GM21423 (cell line): ENCODE measurements at regions not wholly inside any gene's neighbourhood (a gene's known extent, or its start where the extent isn't known, plus 50 kb on each side); places are given as distances from the start of the nearest gene placed in this dataset.

ENCODE experiments used
- ATAC-seq: cut with Tn5 transposase; IDR thresholded peaks from one replicate; pipeline ENCODE4 v1.9.1; 2021; ENCODE audit warnings: mild to moderate bottlenecking, moderate library complexity; ENCODE audit not compliant: unreplicated experiment

DNA sequence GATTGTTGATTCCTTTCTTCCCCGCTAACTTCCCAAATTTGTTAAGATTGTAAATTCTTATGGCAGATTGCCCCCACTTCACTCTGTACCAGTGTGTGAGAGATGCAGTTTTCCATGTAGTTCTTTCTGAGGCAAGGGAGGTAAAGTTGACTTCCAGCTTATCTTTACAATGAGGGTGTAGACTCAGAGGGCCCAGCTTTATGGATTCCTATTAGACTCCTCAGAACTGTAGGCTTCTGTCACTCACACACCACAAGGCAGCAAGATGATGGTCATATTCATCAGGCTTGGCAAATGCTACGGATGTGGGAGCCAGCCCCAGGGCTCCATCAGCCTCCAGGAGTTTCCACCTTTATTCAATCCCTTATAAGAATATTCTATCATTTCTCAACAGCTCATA is 461.9 kb upstream of the KLF4 start:
- ATAC-seq: no peak

- no peak for ATAC-seq
Measured at GRCh38 chr9:107949061-107949460, 459.5 kb upstream of the KLF4 start.

GRCh38 chr9:107948601-107949000 is 459.0 kb upstream of the KLF4 start:
- no peak for ATAC-seq

DNA sequence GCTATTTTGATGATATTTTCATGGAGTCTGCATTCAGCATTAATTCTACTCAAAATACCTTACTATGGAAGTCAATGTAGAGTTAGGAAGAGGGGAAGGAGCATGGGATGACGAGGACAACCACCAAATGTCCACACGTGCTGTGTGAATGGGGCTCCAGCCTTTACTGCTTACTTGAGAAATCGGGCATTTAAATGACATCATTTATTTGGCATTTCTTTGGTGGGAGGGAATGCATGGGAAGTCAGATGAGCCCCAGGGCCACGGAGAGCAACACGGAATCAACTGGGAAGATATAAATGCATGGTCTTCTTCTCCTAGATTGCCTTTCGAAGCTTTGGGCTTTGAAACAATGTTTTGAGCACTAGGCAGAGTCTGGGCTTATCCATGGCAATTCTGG is 458.5 kb upstream of the KLF4 start:
- no peak for ATAC-seq

DNA sequence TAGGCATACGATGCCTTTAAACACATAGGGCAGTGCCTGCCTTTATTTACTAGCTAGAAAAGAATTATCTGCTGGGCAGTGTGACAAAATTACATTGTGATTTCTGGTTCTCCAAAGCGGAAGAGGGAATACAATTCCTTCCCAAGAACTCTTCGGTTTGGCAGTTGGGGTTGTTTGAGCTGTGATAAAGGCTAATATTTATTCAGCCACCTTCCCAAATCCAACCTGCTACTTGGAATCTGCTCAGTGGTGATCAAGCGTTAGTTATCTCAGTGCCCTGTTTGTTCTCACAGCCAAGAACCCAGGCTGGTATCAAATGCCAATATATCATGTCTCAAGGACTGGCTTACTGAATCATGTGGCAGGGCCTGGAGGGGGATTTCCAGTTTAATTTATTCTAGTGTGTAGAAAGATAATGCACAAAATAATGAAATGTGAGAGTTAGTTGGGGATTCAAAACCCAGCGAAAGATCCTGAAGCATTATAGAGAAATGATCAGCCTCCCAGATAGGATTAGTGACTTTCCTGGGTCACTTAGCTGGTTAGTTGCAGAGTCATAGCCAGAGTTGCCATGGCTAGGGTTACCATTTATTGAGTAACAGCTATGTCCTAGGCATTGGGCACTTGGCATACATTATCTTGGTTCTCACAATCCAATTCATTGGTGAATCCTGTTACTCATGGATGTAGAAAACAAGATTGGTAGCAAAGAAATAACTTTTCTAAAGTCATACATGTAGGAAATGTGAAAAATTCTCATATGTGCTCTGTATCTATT is 457.0 kb upstream of the KLF4 start:
- ATAC-seq: no peak

GRCh38 chr9:107945961-107946360 is 456.4 kb upstream of the KLF4 start:
- ATAC-seq: no peak

GRCh38 chr9:107945493-107945892 is 455.9 kb upstream of the KLF4 start:
- no peak for ATAC-seq

DNA sequence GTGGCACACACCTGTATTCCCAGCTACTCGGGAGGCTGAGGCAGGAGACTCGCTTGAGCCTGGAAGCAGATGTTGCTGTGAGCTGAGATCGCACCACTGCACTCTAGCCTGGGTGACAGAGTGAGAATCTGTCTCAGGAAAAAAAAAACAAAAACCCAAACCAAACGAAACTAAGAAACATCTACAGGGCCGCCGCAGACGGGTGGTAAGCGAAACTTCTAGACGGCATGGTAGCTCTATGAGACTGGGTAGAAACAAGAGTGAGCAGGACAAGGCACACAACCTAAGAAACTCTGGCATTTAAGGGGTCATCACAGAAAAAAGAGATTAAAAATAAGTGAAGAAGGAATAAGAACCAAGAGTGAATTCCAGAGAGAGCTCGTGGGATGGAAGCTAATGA is 454.8 kb upstream of the KLF4 start:
- ATAC-seq: no peak

DNA sequence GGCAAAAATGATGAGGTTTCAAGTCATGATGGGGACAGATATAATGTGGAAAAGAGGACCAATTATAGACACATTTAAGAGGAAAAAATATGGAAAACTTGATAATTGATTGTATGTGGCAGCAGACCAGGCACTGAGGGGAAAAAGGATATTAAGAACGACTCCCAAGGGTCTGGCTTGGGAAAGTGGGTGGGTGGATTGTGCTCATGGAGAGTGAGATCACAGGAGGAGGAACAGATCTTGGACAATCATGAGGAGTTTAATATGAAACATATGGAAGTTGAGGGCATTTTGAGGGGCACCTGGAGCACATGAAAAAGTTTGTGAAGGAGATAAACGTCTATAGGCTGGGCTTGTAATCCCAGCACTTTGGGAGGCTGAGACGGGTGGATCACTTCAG is 454.3 kb upstream of the KLF4 start:
- no peak for ATAC-seq

GRCh38 chr9:107942856-107943255 is 453.3 kb upstream of the KLF4 start:
- no peak for ATAC-seq

- ATAC-seq: no peak
Measured at GRCh38 chr9:107942291-107942690, 452.7 kb upstream of the KLF4 start.

DNA sequence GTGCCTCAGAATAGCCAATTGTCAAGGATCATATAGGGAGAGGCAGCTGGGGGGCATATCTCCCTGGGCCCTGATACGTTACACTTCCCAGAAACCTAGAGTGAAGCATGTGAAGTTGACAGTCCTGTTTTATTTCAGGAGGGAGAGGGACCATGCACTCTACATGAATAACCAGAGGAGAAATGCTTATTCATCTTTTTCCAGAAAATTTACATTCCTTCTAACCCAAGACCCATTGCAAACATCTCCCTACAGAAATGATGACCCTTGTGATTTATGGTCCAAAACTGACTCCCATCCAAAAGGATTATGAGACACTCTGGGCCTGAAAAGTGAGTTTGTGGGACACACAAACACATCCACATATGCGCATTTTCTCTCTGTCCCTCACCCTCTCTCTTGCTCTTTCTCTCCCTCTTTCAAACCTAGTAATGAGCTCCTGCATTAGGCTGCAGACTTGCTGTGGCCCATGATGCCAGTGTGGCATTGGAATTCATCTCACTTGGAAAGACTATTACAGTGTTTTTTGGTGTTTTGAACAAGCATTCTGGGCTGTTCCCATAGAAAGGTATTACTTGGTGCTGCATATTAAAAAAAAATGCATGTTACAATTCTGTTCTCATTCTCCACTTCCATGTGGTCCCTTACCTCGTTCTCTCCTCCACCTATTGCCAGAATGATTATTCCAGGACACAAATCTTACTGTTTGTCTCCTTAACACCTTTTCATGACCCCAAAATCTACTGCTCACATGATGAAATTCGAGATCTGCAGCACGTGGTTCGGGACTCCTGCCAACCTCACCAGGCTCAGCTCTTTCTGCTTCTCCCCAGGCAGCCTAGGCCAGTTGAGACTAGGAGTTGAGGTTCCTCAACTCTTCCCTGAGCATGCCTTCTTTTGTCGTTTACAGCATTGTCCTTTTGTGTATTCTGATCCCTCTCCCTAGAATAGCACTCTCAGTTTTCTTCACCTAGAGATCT is 451.3 kb upstream of the KLF4 start:
- ATAC-seq: no peak

- no peak for ATAC-seq
Measured at GRCh38 chr9:107938801-107939386, 449.3 kb upstream of the KLF4 start.

DNA sequence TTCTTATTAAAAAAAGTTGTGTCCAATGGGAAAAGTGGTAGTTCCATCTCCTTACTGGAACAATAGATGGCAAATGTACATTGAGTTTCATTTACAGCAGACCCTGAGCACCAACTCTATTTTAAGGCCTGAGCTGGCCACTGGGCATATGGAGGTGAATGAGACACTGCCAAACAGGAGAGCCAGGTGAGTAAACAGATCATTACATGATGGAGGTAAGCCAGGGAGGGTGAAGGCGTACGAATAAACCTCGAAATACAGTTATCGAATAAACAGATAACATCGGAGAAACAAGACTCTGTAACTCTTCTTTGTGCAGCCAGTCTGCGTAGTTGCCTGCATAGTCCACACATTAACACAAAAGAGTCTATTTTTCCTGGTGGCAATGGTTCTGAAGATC is 446.4 kb upstream of the KLF4 start:
- no peak for ATAC-seq

- ATAC-seq: no peak
Measured at GRCh38 chr9:107933516-107933915, 443.9 kb upstream of the KLF4 start.

DNA sequence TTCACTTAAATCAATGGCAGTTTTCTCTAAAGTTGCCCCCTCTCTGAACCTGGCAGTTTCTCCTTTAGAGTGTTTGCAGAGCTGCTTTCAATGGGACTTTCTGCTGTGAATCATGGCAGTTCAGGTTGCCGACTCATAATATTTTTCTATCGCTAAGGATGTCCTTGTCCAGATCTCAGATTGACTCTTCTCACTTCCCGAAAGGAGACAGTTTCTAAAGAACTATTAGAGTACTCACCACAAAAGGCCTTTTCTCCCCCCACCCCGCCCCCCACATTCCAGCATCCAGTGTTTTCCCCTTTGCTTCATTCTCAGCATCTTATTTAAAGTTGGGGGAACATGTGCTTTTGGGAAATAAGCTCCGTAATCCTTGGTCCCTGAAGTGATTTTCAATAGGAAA is 443.5 kb upstream of the KLF4 start:
- ATAC-seq: no peak

- no peak for ATAC-seq
Measured at GRCh38 chr9:107932601-107933000, 443.0 kb upstream of the KLF4 start.

- no peak for ATAC-seq
Measured at GRCh38 chr9:107932046-107932445, 442.5 kb upstream of the KLF4 start.

GRCh38 chr9:107931071-107931715 is 441.6 kb upstream of the KLF4 start:
- no peak for ATAC-seq

DNA sequence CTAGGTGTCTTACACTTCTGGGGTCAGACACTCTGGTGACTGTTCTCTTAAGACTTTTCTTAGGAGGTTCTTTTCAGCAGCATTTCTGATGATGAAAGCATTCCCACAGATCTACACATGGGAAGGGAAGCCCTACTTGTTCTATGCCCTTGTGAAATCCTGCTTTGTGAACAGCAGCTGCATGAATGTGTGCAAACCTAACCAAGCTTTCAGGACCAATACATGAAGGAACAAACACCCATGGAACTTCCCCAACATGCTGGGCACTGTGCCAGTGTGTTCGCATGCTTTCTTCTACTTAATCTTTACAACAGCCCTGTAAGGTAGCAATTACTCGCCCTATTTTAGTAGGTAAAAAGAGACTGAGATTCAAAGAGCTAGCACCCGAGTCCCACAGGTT is 439.9 kb upstream of the KLF4 start:
- ATAC-seq: no peak

DNA sequence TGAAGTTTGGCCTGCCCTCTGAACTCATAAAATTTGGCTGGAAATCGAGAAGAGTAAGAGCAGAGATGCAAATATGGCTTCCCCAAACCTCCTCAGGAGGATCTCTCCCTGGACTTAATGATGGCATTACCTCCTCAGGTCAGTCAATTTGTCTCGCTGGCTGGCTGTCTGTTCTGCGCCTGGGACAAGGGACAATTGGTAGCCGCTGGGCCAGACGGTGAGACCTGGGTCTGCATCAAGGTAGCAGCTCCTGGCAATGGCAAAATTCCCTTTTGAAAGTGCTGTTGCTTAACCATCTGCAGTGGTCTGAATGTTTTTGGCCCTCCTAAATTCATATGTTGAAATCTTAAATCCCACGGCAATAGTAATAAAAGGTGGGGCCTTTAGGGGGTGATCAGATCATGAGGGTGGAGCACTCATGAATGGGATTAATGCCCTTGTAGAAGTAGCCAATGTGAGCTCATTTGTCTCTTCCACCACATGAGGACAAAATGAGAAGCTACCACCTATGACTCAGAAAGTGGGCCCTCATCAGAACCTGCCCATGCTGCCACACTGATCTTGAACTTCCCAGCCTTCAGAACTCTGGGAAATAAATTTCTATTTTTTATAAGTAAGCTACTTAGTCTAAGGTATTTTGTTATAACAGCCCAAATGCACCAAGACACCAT is 439.3 kb upstream of the KLF4 start:
- no peak for ATAC-seq
